HUES48 (cell line): ENCODE measurements at regions not wholly inside any gene's neighbourhood (a gene's known extent, or its start where the extent isn't known, plus 50 kb on each side); places are given as distances from the start of the nearest gene placed in this dataset.

Experiments
- H3K27ac ChIP-seq: one replicate; pipeline ENCODE4 v1.7.0; 2013; ENCODE audit warnings: low read depth, low read length, inconsistent platforms
- H3K27me3 ChIP-seq: 2 replicates; pipeline ENCODE4 v1.6.1; 2013; ENCODE audit warnings: mild to moderate bottlenecking, low read length; ENCODE audit not compliant: control insufficient read depth, insufficient read depth
- H3K36me3 ChIP-seq: 2 replicates; pipeline ENCODE4 v1.6.1; 2013; ENCODE audit warnings: low read length; ENCODE audit not compliant: control insufficient read depth, insufficient read depth
- H3K4me1 ChIP-seq: 2 replicates; pipeline ENCODE4 v1.6.1; 2013; ENCODE audit warnings: mild to moderate bottlenecking, low read length; ENCODE audit not compliant: control insufficient read depth, insufficient read depth
- H3K4me3 ChIP-seq: 2 replicates; pipeline ENCODE4 v1.5.1; 2013; ENCODE audit warnings: mild to moderate bottlenecking, low read depth, low read length
- H3K9ac ChIP-seq: 2 replicates; pipeline ENCODE4 v1.6.1; 2013; ENCODE audit warnings: mild to moderate bottlenecking, low read depth, low read length, moderate library complexity
- H3K9me3 ChIP-seq: 2 replicates; pipeline ENCODE4 v1.6.1; 2013; ENCODE audit warnings: low read length; ENCODE audit not compliant: control insufficient read depth, insufficient read depth

- Histone ChIP-seq H3K27me3 (no peaks in the 10 kb centered on the region), H3K9ac (no peak overlapping the region), H3K27ac (no peak overlapping the region), H3K4me1 (no peaks in the 10 kb centered on the region), H3K9me3 (peaks cover under 1% of the 10 kb centered on the region), H3K36me3 (no peaks in the 10 kb centered on the region), H3K4me3 (no peak overlapping the region)
Observed at GRCh38 chr4:136811496-136812077, 720.7 kb downstream of the PCDH18 start.

GRCh38 chr4:136810626-136811025 is 721.7 kb downstream of the PCDH18 start:
- Histone ChIP-seq H3K36me3 (no peaks in the 10 kb centered on the region), H3K27me3 (no peaks in the 10 kb centered on the region), H3K27ac (no peak overlapping the region), H3K9ac (no peak overlapping the region), H3K4me3 (no peak overlapping the region), H3K4me1 (no peaks in the 10 kb centered on the region), H3K9me3 (peaks cover 10% of the 10 kb centered on the region)

- no peak overlapping the region for H3K4me3 ChIP-seq
- H3K36me3 ChIP-seq, result no peaks in the 10 kb centered on the region
- H3K4me1 ChIP-seq, result peaks cover 12% of the 10 kb centered on the region
- H3K9me3 ChIP-seq, result peaks cover 18% of the 10 kb centered on the region
- no peak overlapping the region for H3K9ac ChIP-seq
- H3K27me3 ChIP-seq, result no peaks in the 10 kb centered on the region
- no peak overlapping the region for H3K27ac ChIP-seq
Observed at GRCh38 chr4:136806844-136807243, 725.5 kb downstream of the PCDH18 start.

GRCh38 chr4:136805617-136806016 is 726.7 kb downstream of the PCDH18 start:
- peaks cover 18% of the 10 kb centered on the region; the same call in 1 of the 2 replicates for H3K9me3 ChIP-seq
- no peaks in the 10 kb centered on the region for H3K27me3 ChIP-seq
- no peak overlapping the region; the same call in 1 of the 2 replicates for H3K4me3 ChIP-seq
- peaks cover 12% of the 10 kb centered on the region for H3K4me1 ChIP-seq
- no peaks in the 10 kb centered on the region for H3K36me3 ChIP-seq
- no peak overlapping the region for H3K27ac ChIP-seq
- H3K9ac ChIP-seq, result no peak overlapping the region

GRCh38 chr4:136803433-136803832 is 728.9 kb downstream of the PCDH18 start:
- Histone ChIP-seq H3K4me1 (peaks cover 12% of the 10 kb centered on the region), H3K27ac (peak overlapping the region; percentile 68), H3K9me3 (peaks cover 18% of the 10 kb centered on the region)

GRCh38 chr4:136800248-136800647 is 732.0 kb downstream of the PCDH18 start:
- Histone ChIP-seq H3K27ac (no peak overlapping the region), H3K4me3 (no peak overlapping the region), H3K9me3 (peaks cover 5% of the 10 kb centered on the region), H3K4me1 (peaks cover 33% of the 10 kb centered on the region), H3K9ac (no peak overlapping the region), H3K27me3 (no peaks in the 10 kb centered on the region), H3K36me3 (no peaks in the 10 kb centered on the region)

More at GRCh38 chr4:136803433-136803832, 728.9 kb downstream of the PCDH18 start:
- no peaks in the 10 kb centered on the region for H3K36me3 ChIP-seq
- H3K4me3 ChIP-seq, result no peak overlapping the region
- no peaks in the 10 kb centered on the region for H3K27me3 ChIP-seq
- no peak overlapping the region for H3K9ac ChIP-seq

- no peaks in the 10 kb centered on the region; the same call in 1 of the 2 replicates for H3K9me3 ChIP-seq
- no peak overlapping the region for H3K9ac ChIP-seq
- H3K27me3 ChIP-seq, result no peaks in the 10 kb centered on the region
- peak overlapping the region; percentile 11; the same call in 1 of the 2 replicates for H3K4me3 ChIP-seq
- peak overlapping the region; percentile 81 for H3K27ac ChIP-seq
- H3K36me3 ChIP-seq, result no peaks in the 10 kb centered on the region
- peaks cover 34% of the 10 kb centered on the region for H3K4me1 ChIP-seq
Observed at GRCh38 chr4:136796953-136797352, 735.3 kb downstream of the PCDH18 start.

GRCh38 chr4:136793848-136794247 is 738.4 kb downstream of the PCDH18 start:
- Histone ChIP-seq H3K36me3 (no peaks in the 10 kb centered on the region), H3K27ac (no peak overlapping the region), H3K4me1 (peaks cover 40% of the 10 kb centered on the region), H3K27me3 (no peaks in the 10 kb centered on the region), H3K4me3 (no peak overlapping the region), H3K9ac (no peak overlapping the region), H3K9me3 (no peaks in the 10 kb centered on the region)

- no peaks in the 10 kb centered on the region for H3K36me3 ChIP-seq
- H3K4me3 ChIP-seq, result no peak overlapping the region
- no peak overlapping the region for H3K9ac ChIP-seq
- H3K4me1 ChIP-seq, result peaks cover 9% of the 10 kb centered on the region
- H3K9me3 ChIP-seq, result peaks cover 9% of the 10 kb centered on the region; the same call in 1 of the 2 replicates
- H3K27ac ChIP-seq, result no peak overlapping the region
- H3K27me3 ChIP-seq, result no peaks in the 10 kb centered on the region
Observed at GRCh38 chr4:136784326-136784725, 748.0 kb downstream of the PCDH18 start.

GRCh38 chr4:136769717-136770116 is 762.6 kb downstream of the PCDH18 start:
- H3K4me3 ChIP-seq, result no peak overlapping the region
- no peaks in the 10 kb centered on the region for H3K9me3 ChIP-seq
- no peak overlapping the region for H3K27ac ChIP-seq
- no peaks in the 10 kb centered on the region for H3K4me1 ChIP-seq
- no peak overlapping the region for H3K9ac ChIP-seq
- no peaks in the 10 kb centered on the region for H3K27me3 ChIP-seq
- H3K36me3 ChIP-seq, result no peaks in the 10 kb centered on the region

- H3K4me1 ChIP-seq, result no peaks in the 10 kb centered on the region
- no peak overlapping the region for H3K4me3 ChIP-seq
- no peaks in the 10 kb centered on the region for H3K36me3 ChIP-seq
- H3K27me3 ChIP-seq, result no peaks in the 10 kb centered on the region
- no peak overlapping the region for H3K9ac ChIP-seq
- no peak overlapping the region for H3K27ac ChIP-seq
- H3K9me3 ChIP-seq, result no peaks in the 10 kb centered on the region
Observed at GRCh38 chr4:136768925-136769275, 763.4 kb downstream of the PCDH18 start.
